Hepatocyte (in vitro differentiated cells): ENCODE measurements at regions not wholly inside any gene's neighbourhood (a gene's known extent, or its start where the extent isn't known, plus 50 kb on each side); places are given as distances from the start of the nearest gene placed in this dataset.

Experiments
- DNase-seq: peaks from one replicate; pipeline ENCODE4 v3.0.0-alpha.2; 2016; ENCODE audit warnings: low spot score
- H2AFZ ChIP-seq: fragments of 200-600 bp; sonication (generic); 2 replicates; pipeline ENCODE4 v1.6.0; 2016; ENCODE audit warnings: antibody characterized with exemption, mild to moderate bottlenecking
- H3K27ac ChIP-seq: fragments of 200-600 bp; sonication (generic); 2 replicates; pipeline ENCODE4 v1.5.1; 2016; ENCODE audit warnings: mild to moderate bottlenecking
- H3K27me3 ChIP-seq: fragments of 200-600 bp; sonication (generic); 2 replicates; pipeline ENCODE4 v1.6.1; 2016
- H3K36me3 ChIP-seq: fragments of 200-600 bp; sonication (generic); replicated peaks from 2 replicates; pipeline ENCODE4 v1.5.1; 2016; ENCODE audit warnings: low read depth; ENCODE audit not compliant: insufficient read depth
- H3K4me1 ChIP-seq: fragments of 200-600 bp; sonication (generic); 2 replicates; pipeline ENCODE4 v1.5.1; 2016; ENCODE audit warnings: mild to moderate bottlenecking, moderate library complexity; ENCODE audit not compliant: insufficient read depth
- H3K4me2 ChIP-seq: fragments of 200-600 bp; sonication (generic); 2 replicates; pipeline ENCODE4 v1.6.0; 2016
- H3K4me3 ChIP-seq: fragments of 200-600 bp; sonication (generic); 2 replicates; pipeline ENCODE4 v1.5.1; 2016; ENCODE audit warnings: mild to moderate bottlenecking
- H3K79me2 ChIP-seq: fragments of 200-600 bp; sonication (generic); 2 replicates; pipeline ENCODE4 v1.6.0; 2017; ENCODE audit warnings: mild to moderate bottlenecking
- H3K9me2 ChIP-seq: fragments of 200-600 bp; sonication (generic); replicated peaks from 2 replicates; pipeline ENCODE4 v1.6.0; 2017; ENCODE audit warnings: mild to moderate bottlenecking; ENCODE audit not compliant: insufficient read depth
- H3K9me3 ChIP-seq: fragments of 200-600 bp; sonication (generic); 2 replicates; pipeline ENCODE4 v1.5.1; 2016; ENCODE audit warnings: low read depth, mild to moderate bottlenecking
- H4K20me1 ChIP-seq: fragments of 200-600 bp; sonication (generic); 2 replicates; pipeline ENCODE4 v1.6.0; 2016; ENCODE audit warnings: mild to moderate bottlenecking; ENCODE audit not compliant: insufficient read depth, poor library complexity, severe bottlenecking
- CTCF ChIP-seq: fragments of 200-600 bp; sonication (generic); IDR thresholded peaks from 2 replicates; pipeline ENCODE4 v1.5.1; 2016; ENCODE audit warnings: antibody characterized with exemption, mild to moderate bottlenecking; ENCODE audit not compliant: poor library complexity
- EZH2 ChIP-seq: fragments of 200-600 bp; sonication (generic); IDR thresholded peaks from 2 replicates; pipeline ENCODE4 v1.6.1; 2016; ENCODE audit warnings: antibody characterized with exemption, mild to moderate bottlenecking, borderline replicate concordance
- EZH2phosphoT487 ChIP-seq: fragments of 200-600 bp; sonication (generic); IDR thresholded peaks from one replicate; pipeline ENCODE4 v1.6.1; 2018; ENCODE audit warnings: antibody characterized with exemption, mild to moderate bottlenecking, low read depth, moderate library complexity; ENCODE audit not compliant: unreplicated experiment, severe bottlenecking
- WGBS: methylation state at CpG from one replicate; pipeline ENCODE4 v1.1.6; 2016; ENCODE audit warnings: low lambda C conversion rate; ENCODE audit errors: missing lambda C conversion rate; 5-methylcytosine and 5-hydroxymethylcytosine counted together

- no peak overlapping the region for H3K4me2 ChIP-seq
- H3K4me1 ChIP-seq: no peaks in the 10 kb centered on the region
- H4K20me1 ChIP-seq: no peaks in the 10 kb centered on the region
- no peak overlapping the region for H2AFZ ChIP-seq
- H3K27me3 ChIP-seq: no peaks in the 10 kb centered on the region
- no peak overlapping the region for H3K4me3 ChIP-seq
- TF ChIP-seq EZH2phosphoT487 (no peak), EZH2 (no peak), CTCF (no peak)
- no peaks in the 10 kb centered on the region for H3K79me2 ChIP-seq
- DNase-seq: no peak
- no peaks in the 10 kb centered on the region for H3K36me3 ChIP-seq
- WGBS: 95% methylated on average over 3 of the region's 3 CpGs
- H3K9me3 ChIP-seq: no peaks in the 10 kb centered on the region
- H3K9me2 ChIP-seq: no peaks in the 10 kb centered on the region
- H3K27ac ChIP-seq: no peak overlapping the region
Measured at GRCh38 chr6:145289573-145289972, 445.7 kb downstream of the EPM2A start.

GRCh38 chr6:145290122-145290521 lies 445.2 kb downstream of the EPM2A start:
- H3K4me2 ChIP-seq: no peak overlapping the region
- H3K79me2 ChIP-seq: no peaks in the 10 kb centered on the region
- 98% methylated on average over 2 of the region's 2 CpGs for WGBS
- no peaks in the 10 kb centered on the region for H3K36me3 ChIP-seq
- H3K4me3 ChIP-seq: no peak overlapping the region
- H3K27ac ChIP-seq: no peak overlapping the region
- TF ChIP-seq EZH2 (no peak), CTCF (no peak), EZH2phosphoT487 (no peak)
- H3K9me2 ChIP-seq: no peaks in the 10 kb centered on the region
- H4K20me1 ChIP-seq: no peaks in the 10 kb centered on the region
- H3K27me3 ChIP-seq: no peaks in the 10 kb centered on the region
- H3K9me3 ChIP-seq: no peaks in the 10 kb centered on the region
- H2AFZ ChIP-seq: no peak overlapping the region
- no peaks in the 10 kb centered on the region for H3K4me1 ChIP-seq
- no peak for DNase-seq

GRCh38 chr6:145292066-145292465 lies 443.3 kb downstream of the EPM2A start:
- H3K79me2 ChIP-seq: no peaks in the 10 kb centered on the region
- no peaks in the 10 kb centered on the region for H3K9me3 ChIP-seq
- H3K4me2 ChIP-seq: no peak overlapping the region
- no peaks in the 10 kb centered on the region for H3K9me2 ChIP-seq
- no peaks in the 10 kb centered on the region for H3K36me3 ChIP-seq
- TF ChIP-seq CTCF (no peak), EZH2 (no peak), EZH2phosphoT487 (no peak)
- no peak for DNase-seq
- H3K27ac ChIP-seq: no peak overlapping the region
- no peaks in the 10 kb centered on the region for H3K27me3 ChIP-seq
- H3K4me1 ChIP-seq: no peaks in the 10 kb centered on the region
- no peak overlapping the region for H3K4me3 ChIP-seq
- H4K20me1 ChIP-seq: no peaks in the 10 kb centered on the region
- 92% methylated on average over 2 of the region's 2 CpGs for WGBS
- H2AFZ ChIP-seq: no peak overlapping the region

- Histone ChIP-seq H3K4me3 (no peak overlapping the region), H3K4me2 (no peak overlapping the region), H3K4me1 (no peaks in the 10 kb centered on the region), H3K36me3 (no peaks in the 10 kb centered on the region), H3K27me3 (no peaks in the 10 kb centered on the region), H3K27ac (no peak overlapping the region), H4K20me1 (no peaks in the 10 kb centered on the region), H3K9me2 (no peaks in the 10 kb centered on the region), H3K9me3 (no peaks in the 10 kb centered on the region), H2AFZ (no peak overlapping the region), H3K79me2 (no peaks in the 10 kb centered on the region)
- TF ChIP-seq CTCF (no peak), EZH2 (no peak), EZH2phosphoT487 (no peak)
- 96% methylated on average over 4 of the region's 4 CpGs for WGBS
- DNase-seq: no peak
Measured at GRCh38 chr6:145294942-145295341, 440.4 kb downstream of the EPM2A start.
